Activated CD8-positive, alpha-beta T cell treated with anti-CD3 and anti-CD28 coated beads for 36 hours (primary cell): ENCODE measurements at regions not wholly inside any gene's neighbourhood (a gene's known extent, or its start where the extent isn't known, plus 50 kb on each side); places are given as distances from the start of the nearest gene placed in this dataset.

Experiments
- ATAC-seq: fragments of 200-7000 bp; cut with Tn5 transposase; one replicate; pipeline ENCODE4 v1.10.0; 2021; ENCODE audit warnings: mild to moderate bottlenecking, moderate library complexity
- CTCF ChIA-PET: fragments of 350-600 bp; sonication (Branson Sonifier 250); formaldehyde crosslinking; loops from one replicate; lab custom pipeline; 2021; ENCODE audit warnings: antibody characterized with exemption; lab: Charles Lee
- POLR2A ChIA-PET: fragments of 350-600 bp; sonication (Branson Sonifier 250); formaldehyde crosslinking; loops from one replicate; lab custom pipeline; 2021; ENCODE audit warnings: antibody characterized with exemption; lab: Charles Lee
- DNase-seq: peaks from one replicate; pipeline ENCODE4 v3.0.0-alpha.2; 2020
- H3K27ac Mint-ChIP-seq: one replicate; pipeline ENCODE4 v1.8.0; 2021; ENCODE audit warnings: mild to moderate bottlenecking, mixed read lengths
- H3K27me3 Mint-ChIP-seq: one replicate; pipeline ENCODE4 v1.8.0; 2021; ENCODE audit warnings: mixed read lengths
- H3K36me3 Mint-ChIP-seq: one replicate; pipeline ENCODE4 v1.8.0; 2021; ENCODE audit warnings: low read depth, mixed read lengths
- H3K4me1 Mint-ChIP-seq: one replicate; pipeline ENCODE4 v1.8.0; 2021; ENCODE audit warnings: low read depth, mixed read lengths
- H3K4me3 Mint-ChIP-seq: one replicate; pipeline ENCODE4 v1.8.0; 2021; ENCODE audit warnings: mild to moderate bottlenecking, moderate library complexity, mixed read lengths
- H3K9me3 Mint-ChIP-seq: one replicate; pipeline ENCODE4 v1.8.0; 2021; ENCODE audit warnings: mixed read lengths
- intact Hi-C: fragments of 100-400 bp; cut with micrococcal nuclease; formaldehyde crosslinking; loops from one replicate; pipeline ENCODE4 v1.10.0; 2022
- TF ChIP-seq, protein P1 (sequence below): fragments of 200-600 bp; IDR thresholded peaks from one replicate; pipeline ENCODE4 v1.8.0; 2022; ENCODE audit warnings: antibody characterized with exemption, mild to moderate bottlenecking

GRCh38 chr4:128463006-128463405 lies 175.4 kb upstream of the PGRMC2 start:
- Mint-ChIP-seq H3K36me3 (no peaks in the 10 kb centered on the region), H3K4me3 (no peak overlapping the region), H3K9me3 (no peaks in the 10 kb centered on the region), H3K27ac (no peak overlapping the region), H3K27me3 (no peaks in the 10 kb centered on the region), H3K4me1 (no peaks in the 10 kb centered on the region)
- no peak for DNase-seq
- TF ChIP-seq, protein P1, sequence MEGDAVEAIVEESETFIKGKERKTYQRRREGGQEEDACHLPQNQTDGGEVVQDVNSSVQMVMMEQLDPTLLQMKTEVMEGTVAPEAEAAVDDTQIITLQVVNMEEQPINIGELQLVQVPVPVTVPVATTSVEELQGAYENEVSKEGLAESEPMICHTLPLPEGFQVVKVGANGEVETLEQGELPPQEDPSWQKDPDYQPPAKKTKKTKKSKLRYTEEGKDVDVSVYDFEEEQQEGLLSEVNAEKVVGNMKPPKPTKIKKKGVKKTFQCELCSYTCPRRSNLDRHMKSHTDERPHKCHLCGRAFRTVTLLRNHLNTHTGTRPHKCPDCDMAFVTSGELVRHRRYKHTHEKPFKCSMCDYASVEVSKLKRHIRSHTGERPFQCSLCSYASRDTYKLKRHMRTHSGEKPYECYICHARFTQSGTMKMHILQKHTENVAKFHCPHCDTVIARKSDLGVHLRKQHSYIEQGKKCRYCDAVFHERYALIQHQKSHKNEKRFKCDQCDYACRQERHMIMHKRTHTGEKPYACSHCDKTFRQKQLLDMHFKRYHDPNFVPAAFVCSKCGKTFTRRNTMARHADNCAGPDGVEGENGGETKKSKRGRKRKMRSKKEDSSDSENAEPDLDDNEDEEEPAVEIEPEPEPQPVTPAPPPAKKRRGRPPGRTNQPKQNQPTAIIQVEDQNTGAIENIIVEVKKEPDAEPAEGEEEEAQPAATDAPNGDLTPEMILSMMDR, result no peak
- no peak for ATAC-seq
- ChIA-PET CTCF (interaction anchor here (1.6 to 2.9 kb wide), 2 partner anchors 9 to 10 kb away, joined by 6 to 13 read pairs; no protein-coding TSS in a partner anchor), POLR2A (no interaction called here)
- intact Hi-C loops, result no loop called here

DNA sequence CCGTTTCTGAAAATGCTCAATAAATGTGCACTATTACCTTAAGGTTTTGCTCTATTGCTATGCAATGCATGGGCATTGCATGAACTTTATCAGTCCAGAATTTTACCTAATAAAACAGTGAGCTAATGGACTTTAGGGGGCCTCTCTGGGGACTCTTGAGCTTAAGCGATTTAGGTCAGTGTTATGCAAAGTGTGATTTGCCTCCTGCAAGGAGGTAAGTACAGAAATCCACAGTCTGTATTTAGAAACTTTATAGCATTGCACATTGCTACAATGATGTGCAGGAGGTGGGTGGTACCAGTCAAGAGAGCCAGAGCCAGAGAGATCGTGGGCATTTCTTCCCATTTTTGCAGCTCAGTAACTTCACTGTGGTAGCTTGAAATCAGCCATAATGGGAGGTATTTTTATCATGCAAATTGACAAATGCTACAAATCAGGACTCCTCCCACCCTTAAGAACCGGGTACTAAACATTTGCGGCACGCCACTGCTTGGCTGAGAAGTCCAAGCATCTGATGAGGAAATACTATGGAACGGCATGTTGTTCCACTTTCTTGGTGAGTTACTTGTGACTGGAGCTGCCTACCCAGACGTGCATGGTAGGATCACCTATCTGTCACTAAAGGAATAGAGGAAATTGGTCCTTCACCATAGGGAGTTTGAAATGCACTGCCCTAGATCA lies 174.6 kb upstream of the PGRMC2 start:
- no peak overlapping the region for H3K27ac Mint-ChIP-seq
- H3K4me1 Mint-ChIP-seq, result no peaks in the 10 kb centered on the region
- TF ChIP-seq, protein P1, result no peak
- no peak for DNase-seq
- no peak overlapping the region for H3K4me3 Mint-ChIP-seq
- no peaks in the 10 kb centered on the region for H3K9me3 Mint-ChIP-seq
- H3K36me3 Mint-ChIP-seq, result no peaks in the 10 kb centered on the region
- no peak for ATAC-seq
- no peaks in the 10 kb centered on the region for H3K27me3 Mint-ChIP-seq
- CTCF ChIA-PET, result interaction anchor here (1.6 kb wide), 1 partner anchor 9 kb away, joined by 6 read pairs; no protein-coding TSS in a partner anchor
- POLR2A ChIA-PET, result no interaction called here
- intact Hi-C loops, result no loop called here

- H3K4me1 Mint-ChIP-seq, result no peaks in the 10 kb centered on the region
- H3K27ac Mint-ChIP-seq, result no peak overlapping the region
- TF ChIP-seq, protein P1, result no peak
- no peak for ATAC-seq
- intact Hi-C loops, result no loop called here
- no peaks in the 10 kb centered on the region for H3K36me3 Mint-ChIP-seq
- ChIA-PET CTCF (interaction anchor here (1.6 to 1.7 kb wide), 2 partner anchors 8 kb away, joined by 3 to 6 read pairs; no protein-coding TSS in a partner anchor), POLR2A (no interaction called here)
- H3K9me3 Mint-ChIP-seq, result no peaks in the 10 kb centered on the region
- DNase-seq, result no peak
- no peaks in the 10 kb centered on the region for H3K27me3 Mint-ChIP-seq
- H3K4me3 Mint-ChIP-seq, result no peak overlapping the region
Observed at GRCh38 chr4:128461291-128462102, 173.9 kb upstream of the PGRMC2 start.

GRCh38 chr4:128459547-128459946 lies 171.9 kb upstream of the PGRMC2 start:
- no peak for DNase-seq
- Mint-ChIP-seq H3K4me3 (no peak overlapping the region), H3K36me3 (no peaks in the 10 kb centered on the region), H3K27me3 (no peaks in the 10 kb centered on the region), H3K4me1 (peaks cover 2% of the 10 kb centered on the region), H3K27ac (no peak overlapping the region), H3K9me3 (no peaks in the 10 kb centered on the region)
- TF ChIP-seq, protein P1, result no peak
- ChIA-PET POLR2A (no interaction called here), CTCF (interaction anchor here (1.7 to 1.8 kb wide), 2 partner anchors 9 to 10 kb away, joined by 3 to 4 read pairs; no protein-coding TSS in a partner anchor)
- ATAC-seq, result no peak
- intact Hi-C loops, result loop anchor here (10.0 kb wide), 1 partner anchor 345 kb away; the partner anchor contains the start of gene JADE1
